ENCODE measurements at regions not wholly inside any gene's neighbourhood (a gene's known extent, or its start where the extent isn't known, plus 50 kb on each side); places are given as distances from the start of the nearest gene placed in this dataset.
A peak's percentile ranks its signal among the peaks of the same experiment; 100 is the strongest.

DNA sequence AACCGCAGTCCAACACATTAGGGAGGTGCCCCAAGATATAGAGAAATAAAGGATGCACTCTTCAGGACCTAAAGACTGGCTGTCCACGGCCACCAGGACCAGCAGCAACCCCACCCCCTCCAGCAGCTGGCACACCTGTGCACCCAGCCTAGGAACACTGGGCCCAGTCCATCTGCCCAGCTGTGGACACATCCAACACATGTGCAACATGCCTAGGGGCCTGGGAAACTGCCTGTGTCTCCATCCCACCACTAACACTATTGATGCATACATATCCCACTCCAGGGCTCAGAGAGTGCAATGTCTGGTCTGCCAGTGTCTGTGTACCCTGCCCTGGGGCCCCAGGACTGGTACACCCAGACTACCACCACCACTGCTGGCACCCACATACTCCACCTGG is 1781.3 kb downstream of the MAT2B start:
- Mint-ChIP-seq H3K36me3 (ENCODE audit: low read depth) (no peaks in the 10 kb centered on the region), H3K9me3 (ENCODE audit: low read depth) (peaks cover 4% of the 10 kb centered on the region), H3K27me3 (ENCODE audit: low read depth) (no peaks in the 10 kb centered on the region), H3K27ac (ENCODE audit: unreplicated experiment) (no peak overlapping the region), H3K4me1 (ENCODE audit: low read depth) (no peaks in the 10 kb centered on the region), H3K4me3 (ENCODE audit: unreplicated experiment) (no peak overlapping the region)
- DNase-seq (ENCODE audit: low spot score) = peak; percentile 41
- no peak for TF ChIP-seq CTCF (IDR thresholded peaks at IDR 0.05)

GRCh38 chr5:165290535-165290934 is 1785.1 kb downstream of the MAT2B start:
- Mint-ChIP-seq H3K4me1 (ENCODE audit: low read depth) (no peaks in the 10 kb centered on the region), H3K36me3 (ENCODE audit: low read depth) (no peaks in the 10 kb centered on the region), H3K9me3 (ENCODE audit: low read depth) (peaks cover 4% of the 10 kb centered on the region), H3K4me3 (ENCODE audit: unreplicated experiment) (no peak overlapping the region), H3K27me3 (ENCODE audit: low read depth) (no peaks in the 10 kb centered on the region), H3K27ac (ENCODE audit: unreplicated experiment) (no peak overlapping the region)
- TF ChIP-seq CTCF (IDR thresholded peaks at IDR 0.05) = no peak
- no peak for DNase-seq (ENCODE audit: low spot score)

- Mint-ChIP-seq H3K27me3 (ENCODE audit: low read depth) (no peaks in the 10 kb centered on the region), H3K27ac (ENCODE audit: unreplicated experiment) (no peak overlapping the region), H3K4me1 (ENCODE audit: low read depth) (no peaks in the 10 kb centered on the region), H3K4me3 (ENCODE audit: unreplicated experiment) (no peak overlapping the region), H3K36me3 (ENCODE audit: low read depth) (no peaks in the 10 kb centered on the region), H3K9me3 (ENCODE audit: low read depth) (no peaks in the 10 kb centered on the region)
- DNase-seq (ENCODE audit: low spot score) = no peak
- TF ChIP-seq CTCF (IDR thresholded peaks at IDR 0.05) = no peak
Measured at GRCh38 chr5:165296401-165297130, 1791.1 kb downstream of the MAT2B start.

DNA sequence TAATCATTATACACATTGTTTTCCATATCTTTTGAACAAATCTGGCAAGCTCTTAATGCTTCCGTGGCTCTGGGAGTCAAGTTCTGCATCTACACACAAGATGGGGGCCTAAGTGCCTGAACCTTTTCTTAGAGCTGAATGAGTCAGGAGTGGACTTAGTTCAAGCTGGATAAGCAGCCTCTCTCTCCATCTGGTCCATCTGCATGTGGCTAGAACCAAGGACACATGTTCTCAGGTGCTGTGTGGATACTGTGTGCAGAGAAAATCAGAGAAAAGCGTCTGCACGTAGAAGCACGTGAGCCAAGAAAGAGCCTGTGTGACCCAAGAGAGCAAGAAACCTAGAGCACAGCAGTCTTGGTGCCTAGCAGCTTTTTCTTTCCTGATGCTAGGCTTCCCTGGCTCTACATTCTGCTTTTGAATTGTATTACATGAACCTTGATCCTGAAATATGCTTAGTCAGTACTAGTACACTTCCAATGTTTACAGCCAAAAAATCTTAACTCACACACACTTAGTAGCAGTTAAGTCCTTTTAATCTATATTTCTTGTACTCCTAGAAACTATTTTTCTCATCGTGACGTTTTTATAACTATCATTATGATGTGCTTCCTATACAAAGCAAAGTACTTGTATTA is 1798.9 kb downstream of the MAT2B start:
- Mint-ChIP-seq H3K27ac (ENCODE audit: unreplicated experiment) (no peak overlapping the region), H3K36me3 (ENCODE audit: low read depth) (no peaks in the 10 kb centered on the region)

DNA sequence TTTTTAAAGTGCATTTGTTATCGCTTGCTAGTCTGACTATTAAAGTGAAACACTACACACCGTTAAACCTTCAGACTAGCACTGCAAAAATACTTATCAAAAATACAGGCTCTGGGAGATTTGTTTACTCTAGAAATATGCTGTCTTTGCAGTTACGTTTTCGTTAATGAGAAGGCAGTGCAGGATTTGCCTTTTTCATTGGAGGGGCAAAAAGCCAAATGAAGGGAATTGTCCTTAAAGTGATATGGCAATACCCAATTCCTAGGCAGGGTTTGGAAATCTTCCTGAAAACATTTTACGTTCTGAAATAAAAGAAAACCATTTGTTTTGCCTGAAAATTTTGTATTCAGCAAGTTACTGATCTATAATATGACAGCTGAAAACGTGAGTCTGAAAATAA is 1800.2 kb downstream of the MAT2B start:
- H3K27ac Mint-ChIP-seq (ENCODE audit: unreplicated experiment) = no peak overlapping the region
- no peaks in the 10 kb centered on the region for H3K36me3 Mint-ChIP-seq (ENCODE audit: low read depth)
- peaks cover 3% of the 10 kb centered on the region for H3K9me3 Mint-ChIP-seq (ENCODE audit: low read depth)

More for the DNA sequence above, 1798.9 kb downstream of the MAT2B start:
- Mint-ChIP-seq H3K4me1 (ENCODE audit: low read depth) (no peaks in the 10 kb centered on the region), H3K9me3 (ENCODE audit: low read depth) (peaks cover 3% of the 10 kb centered on the region), H3K27me3 (ENCODE audit: low read depth) (no peaks in the 10 kb centered on the region), H3K4me3 (ENCODE audit: unreplicated experiment) (no peak overlapping the region)
- no peak for DNase-seq (ENCODE audit: low spot score)
- no peak for TF ChIP-seq CTCF (IDR thresholded peaks at IDR 0.05)

More for the DNA sequence above, 1800.2 kb downstream of the MAT2B start:
- DNase-seq (ENCODE audit: low spot score) = no peak
- Mint-ChIP-seq H3K4me1 (ENCODE audit: low read depth) (no peaks in the 10 kb centered on the region), H3K27me3 (ENCODE audit: low read depth) (no peaks in the 10 kb centered on the region), H3K4me3 (ENCODE audit: unreplicated experiment) (no peak overlapping the region)
- no peak for TF ChIP-seq CTCF (IDR thresholded peaks at IDR 0.05)
